ENCODE measurements at regions not wholly inside any gene's neighbourhood (a gene's known extent, or its start where the extent isn't known, plus 50 kb on each side); places are given as distances from the start of the nearest gene placed in this dataset.

- no peak overlapping the region for H2AFZ ChIP-seq
- H3K9ac ChIP-seq, result no peak overlapping the region
- H3K27ac ChIP-seq, result no peak overlapping the region
- in situ Hi-C loops (cut with MboI), result no loop called here
- no peak for TF ChIP-seq EZH2 (IDR thresholded peaks at IDR 0.05; ENCODE audit: insufficient read depth, poor library complexity, severe bottlenecking)
- TF ChIP-seq EZH2phosphoT487 (IDR thresholded peaks at IDR 0.05; ENCODE audit: insufficient read depth, low read depth), result no peak
- no peaks in the 10 kb centered on the region for H3K9me3 ChIP-seq (ENCODE audit: low read depth)
- H3K4me1 ChIP-seq (ENCODE audit: insufficient read depth), result no peaks in the 10 kb centered on the region
- H3K9me2 ChIP-seq (ENCODE audit: insufficient read depth), result no peaks in the 10 kb centered on the region
- no peaks in the 10 kb centered on the region for H3K36me3 ChIP-seq (ENCODE audit: low read depth)
- H4K20me1 ChIP-seq (ENCODE audit: insufficient read depth), result no peaks in the 10 kb centered on the region
- no peaks in the 10 kb centered on the region for H3F3A ChIP-seq (ENCODE audit: insufficient read depth)
- no peak overlapping the region for H3K4me2 ChIP-seq (ENCODE audit: unreplicated experiment)
- no peak overlapping the region for H3K4me3 ChIP-seq
- no peak for DNase-seq
- no peaks in the 10 kb centered on the region for H3K27me3 ChIP-seq (replicated peaks; ENCODE audit: insufficient read depth)
- H3K79me2 ChIP-seq (ENCODE audit: insufficient read depth), result no peaks in the 10 kb centered on the region
These were observed 449.1 kb downstream of the GPATCH2 start for GRCh38 chr1:217181756-217182155.

GRCh38 chr1:217181176-217181746 lies 449.6 kb downstream of the GPATCH2 start:
- DNase-seq, result no peak

GRCh38 chr1:217180443-217180842 lies 450.4 kb downstream of the GPATCH2 start:
- Histone ChIP-seq H3K36me3 (ENCODE audit: low read depth) (no peaks in the 10 kb centered on the region), H3K9me3 (ENCODE audit: low read depth) (no peaks in the 10 kb centered on the region), H3K4me1 (ENCODE audit: insufficient read depth) (no peaks in the 10 kb centered on the region), H4K20me1 (ENCODE audit: insufficient read depth) (no peaks in the 10 kb centered on the region), H2AFZ (no peak overlapping the region), H3K4me3 (no peak overlapping the region), H3F3A (ENCODE audit: insufficient read depth) (no peaks in the 10 kb centered on the region), H3K79me2 (ENCODE audit: insufficient read depth) (no peaks in the 10 kb centered on the region), H3K27ac (no peak overlapping the region), H3K4me2 (ENCODE audit: unreplicated experiment) (no peak overlapping the region), H3K27me3 (replicated peaks; ENCODE audit: insufficient read depth) (no peaks in the 10 kb centered on the region), H3K9me2 (ENCODE audit: insufficient read depth) (no peaks in the 10 kb centered on the region), H3K9ac (no peak overlapping the region)
- 7 to 15% methylated on average over 4 of the region's 4 CpGs for WGBS, 2 experiments (ENCODE audit: low coverage in 1 of 2, low lambda C conversion rate in 2 of 2, missing lambda C conversion rate in 2 of 2)
- TF ChIP-seq EZH2phosphoT487 (IDR thresholded peaks at IDR 0.05; ENCODE audit: insufficient read depth, low read depth), result no peak
- no peak for TF ChIP-seq EZH2 (IDR thresholded peaks at IDR 0.05; ENCODE audit: insufficient read depth, poor library complexity, severe bottlenecking)
- in situ Hi-C loops (cut with MboI), result no loop called here
- DNase-seq, result no peak

More at GRCh38 chr1:217181176-217181746, 449.6 kb downstream of the GPATCH2 start:
- Histone ChIP-seq H3F3A (ENCODE audit: insufficient read depth) (no peaks in the 10 kb centered on the region), H3K9ac (no peak overlapping the region), H3K27me3 (replicated peaks; ENCODE audit: insufficient read depth) (no peaks in the 10 kb centered on the region), H3K4me2 (ENCODE audit: unreplicated experiment) (no peak overlapping the region), H2AFZ (no peak overlapping the region), H3K36me3 (ENCODE audit: low read depth) (no peaks in the 10 kb centered on the region), H3K79me2 (ENCODE audit: insufficient read depth) (no peaks in the 10 kb centered on the region), H3K4me3 (no peak overlapping the region), H3K27ac (no peak overlapping the region), H3K9me3 (ENCODE audit: low read depth) (no peaks in the 10 kb centered on the region), H3K9me2 (ENCODE audit: insufficient read depth) (no peaks in the 10 kb centered on the region), H3K4me1 (ENCODE audit: insufficient read depth) (no peaks in the 10 kb centered on the region), H4K20me1 (ENCODE audit: insufficient read depth) (no peaks in the 10 kb centered on the region)
- WGBS, 2 experiments (ENCODE audit: low coverage in 1 of 2, low lambda C conversion rate in 2 of 2, missing lambda C conversion rate in 2 of 2), result 0 to 6% methylated on average over 3 of the region's 3 CpGs
- no peak for TF ChIP-seq EZH2 (IDR thresholded peaks at IDR 0.05; ENCODE audit: insufficient read depth, poor library complexity, severe bottlenecking)
- TF ChIP-seq EZH2phosphoT487 (IDR thresholded peaks at IDR 0.05; ENCODE audit: insufficient read depth, low read depth), result no peak
- in situ Hi-C loops (cut with MboI), result no loop called here

- no peaks in the 10 kb centered on the region for H3K36me3 ChIP-seq (ENCODE audit: low read depth)
These were observed 441.2 kb upstream of the ESRRG start for GRCh38 chr1:217164403-217164802.

GRCh38 chr1:217153361-217153760 lies 430.1 kb upstream of the ESRRG start:
- Histone ChIP-seq H2AFZ (no peak overlapping the region), H3K27me3 (replicated peaks; ENCODE audit: insufficient read depth) (no peaks in the 10 kb centered on the region), H3K9ac (no peak overlapping the region), H3K4me3 (no peak overlapping the region), H3K9me2 (ENCODE audit: insufficient read depth) (no peaks in the 10 kb centered on the region), H3F3A (ENCODE audit: insufficient read depth) (no peaks in the 10 kb centered on the region), H3K4me2 (ENCODE audit: unreplicated experiment) (no peak overlapping the region), H3K36me3 (ENCODE audit: low read depth) (no peaks in the 10 kb centered on the region), H3K4me1 (ENCODE audit: insufficient read depth) (no peaks in the 10 kb centered on the region), H3K79me2 (ENCODE audit: insufficient read depth) (no peaks in the 10 kb centered on the region), H3K9me3 (ENCODE audit: low read depth) (no peaks in the 10 kb centered on the region), H3K27ac (no peak overlapping the region), H4K20me1 (ENCODE audit: insufficient read depth) (no peaks in the 10 kb centered on the region)
- WGBS, 2 experiments (ENCODE audit: low coverage in 1 of 2, low lambda C conversion rate in 2 of 2, missing lambda C conversion rate in 2 of 2), result 19 to 27% methylated on average over 4 of the region's 4 CpGs
- in situ Hi-C loops (cut with MboI), result no loop called here
- no peak for TF ChIP-seq EZH2 (IDR thresholded peaks at IDR 0.05; ENCODE audit: insufficient read depth, poor library complexity, severe bottlenecking)
- no peak for TF ChIP-seq EZH2phosphoT487 (IDR thresholded peaks at IDR 0.05; ENCODE audit: insufficient read depth, low read depth)
- no peak for DNase-seq

More at GRCh38 chr1:217164403-217164802, 441.2 kb upstream of the ESRRG start:
- H3K79me2 ChIP-seq (ENCODE audit: insufficient read depth), result no peaks in the 10 kb centered on the region
- H3K27me3 ChIP-seq (replicated peaks; ENCODE audit: insufficient read depth), result no peaks in the 10 kb centered on the region
- in situ Hi-C loops (cut with MboI), result no loop called here
- no peak for DNase-seq
- no peak overlapping the region for H2AFZ ChIP-seq
- H3K27ac ChIP-seq, result no peak overlapping the region
- no peak overlapping the region for H3K9ac ChIP-seq
- H3K4me3 ChIP-seq, result no peak overlapping the region
- no peaks in the 10 kb centered on the region for H3K4me1 ChIP-seq (ENCODE audit: insufficient read depth)
- H3K4me2 ChIP-seq (ENCODE audit: unreplicated experiment), result no peak overlapping the region
- WGBS, 2 experiments (ENCODE audit: low coverage in 1 of 2, low lambda C conversion rate in 2 of 2, missing lambda C conversion rate in 2 of 2), result 28 to 35% methylated on average over 4 of the region's 4 CpGs
- TF ChIP-seq EZH2 (IDR thresholded peaks at IDR 0.05; ENCODE audit: insufficient read depth, poor library complexity, severe bottlenecking) (no peak), EZH2phosphoT487 (IDR thresholded peaks at IDR 0.05; ENCODE audit: insufficient read depth, low read depth) (no peak)
- H3F3A ChIP-seq (ENCODE audit: insufficient read depth), result no peaks in the 10 kb centered on the region
- H3K9me3 ChIP-seq (ENCODE audit: low read depth), result no peaks in the 10 kb centered on the region
- H3K9me2 ChIP-seq (ENCODE audit: insufficient read depth), result no peaks in the 10 kb centered on the region
- no peaks in the 10 kb centered on the region for H4K20me1 ChIP-seq (ENCODE audit: insufficient read depth)

All from GM23248 (cell line).